ENCODE measurements at regions not wholly inside any gene's neighbourhood (a gene's known extent, or its start where the extent isn't known, plus 50 kb on each side); places are given as distances from the start of the nearest gene placed in this dataset.

DNA sequence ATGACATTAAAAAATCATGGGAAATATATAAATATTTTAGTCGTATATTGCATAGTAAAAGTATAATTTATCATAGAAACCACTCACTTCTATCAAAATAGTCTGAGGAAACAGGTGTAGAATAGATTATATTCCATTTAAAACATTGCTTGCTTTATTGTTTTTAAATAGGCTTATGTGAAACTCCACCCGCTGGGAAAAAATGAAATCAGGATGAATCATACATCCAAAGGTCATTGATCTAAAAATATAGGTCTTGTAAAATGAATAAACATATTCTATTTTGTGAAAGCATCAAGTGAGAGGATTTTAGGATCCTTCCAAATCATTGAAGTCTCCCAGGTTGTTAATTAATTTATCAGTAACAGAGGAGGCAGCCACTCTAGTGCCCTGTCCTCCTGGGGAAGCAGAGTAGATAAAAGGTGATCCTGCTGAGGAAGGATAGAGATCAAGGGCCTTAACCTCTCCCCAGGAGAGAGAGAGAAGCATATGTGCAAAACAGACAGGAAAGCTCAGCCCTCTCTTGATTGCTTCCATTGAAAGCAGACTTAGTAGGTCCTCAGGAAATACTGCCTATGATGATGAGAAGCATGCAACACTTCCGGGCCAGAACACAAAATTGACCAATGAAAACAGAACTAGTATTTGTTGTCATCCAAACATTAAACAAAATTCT lies 96.8 kb upstream of the MAP9 start:
- TF ChIP-seq, protein P1, sequence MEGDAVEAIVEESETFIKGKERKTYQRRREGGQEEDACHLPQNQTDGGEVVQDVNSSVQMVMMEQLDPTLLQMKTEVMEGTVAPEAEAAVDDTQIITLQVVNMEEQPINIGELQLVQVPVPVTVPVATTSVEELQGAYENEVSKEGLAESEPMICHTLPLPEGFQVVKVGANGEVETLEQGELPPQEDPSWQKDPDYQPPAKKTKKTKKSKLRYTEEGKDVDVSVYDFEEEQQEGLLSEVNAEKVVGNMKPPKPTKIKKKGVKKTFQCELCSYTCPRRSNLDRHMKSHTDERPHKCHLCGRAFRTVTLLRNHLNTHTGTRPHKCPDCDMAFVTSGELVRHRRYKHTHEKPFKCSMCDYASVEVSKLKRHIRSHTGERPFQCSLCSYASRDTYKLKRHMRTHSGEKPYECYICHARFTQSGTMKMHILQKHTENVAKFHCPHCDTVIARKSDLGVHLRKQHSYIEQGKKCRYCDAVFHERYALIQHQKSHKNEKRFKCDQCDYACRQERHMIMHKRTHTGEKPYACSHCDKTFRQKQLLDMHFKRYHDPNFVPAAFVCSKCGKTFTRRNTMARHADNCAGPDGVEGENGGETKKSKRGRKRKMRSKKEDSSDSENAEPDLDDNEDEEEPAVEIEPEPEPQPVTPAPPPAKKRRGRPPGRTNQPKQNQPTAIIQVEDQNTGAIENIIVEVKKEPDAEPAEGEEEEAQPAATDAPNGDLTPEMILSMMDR (IDR thresholded peaks at IDR 0.05), result no peak
- TF ChIP-seq EZH2phosphoT487 (IDR thresholded peaks at IDR 0.05; ENCODE audit: borderline replicate concordance, low read depth), result no peak
